ENCODE measurements at regions not wholly inside any gene's neighbourhood (a gene's known extent, or its start where the extent isn't known, plus 50 kb on each side); places are given as distances from the start of the nearest gene placed in this dataset.
A peak's percentile ranks its signal among the peaks of the same experiment; 100 is the strongest.

DNA sequence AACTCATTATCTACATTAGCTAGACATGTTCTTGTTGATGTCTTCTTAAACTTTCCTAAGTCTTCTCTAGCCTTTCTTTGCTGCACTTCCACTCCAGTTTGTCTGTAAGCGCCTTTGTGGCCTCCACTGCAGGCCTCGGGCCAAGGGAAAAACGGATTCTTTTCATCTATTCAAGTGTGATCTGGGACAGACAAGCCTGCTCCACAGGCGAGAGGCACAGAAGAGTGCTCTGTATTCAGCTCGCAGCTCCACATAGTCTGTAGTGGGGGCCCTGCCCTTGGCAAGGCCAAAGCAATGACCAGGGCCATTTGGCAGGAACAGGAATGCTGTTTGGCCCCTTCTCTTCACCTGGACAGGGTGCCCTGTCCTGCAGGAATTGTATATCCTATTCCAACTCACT lies 84.1 kb upstream of the BARX2 start:
- DNase-seq (ENCODE audit: low spot score) = no peak

- no peak for DNase-seq (ENCODE audit: low spot score)
These were observed 84.7 kb upstream of the BARX2 start for GRCh38 chr11:129290966-129291365.

DNA sequence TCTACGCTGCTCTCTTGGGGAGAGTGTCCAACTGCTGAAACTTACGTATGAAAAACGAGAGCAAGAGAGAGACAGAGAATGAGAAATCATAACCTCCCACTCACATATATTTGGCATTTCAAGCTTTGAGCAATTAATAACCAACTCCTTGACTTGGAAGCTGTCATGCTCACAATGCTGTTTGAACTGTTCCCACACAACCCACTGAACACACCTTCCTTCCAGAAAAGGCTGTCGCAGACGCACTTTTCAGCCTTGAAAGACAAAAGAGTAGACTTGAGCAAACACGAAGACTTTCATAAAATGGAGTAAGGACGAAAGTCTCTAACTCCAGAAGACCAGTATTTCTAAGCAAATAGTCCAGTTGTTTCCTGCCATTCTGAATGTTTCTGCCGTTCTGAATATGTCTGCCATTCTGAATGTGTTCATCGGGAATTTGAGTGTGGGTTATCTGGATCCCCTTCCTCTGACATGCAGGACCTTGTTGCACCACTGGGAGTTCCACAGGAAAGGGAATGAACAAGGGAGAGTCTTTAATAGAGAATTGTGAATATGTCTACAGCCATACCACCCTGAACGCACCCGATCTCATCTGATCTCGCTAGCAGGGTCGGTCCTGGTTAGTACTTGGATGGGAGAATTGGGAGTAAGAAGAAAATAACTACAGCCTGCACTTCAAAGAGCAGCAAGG lies 86.2 kb upstream of the BARX2 start:
- DNase-seq (ENCODE audit: low spot score) = no peak

GRCh38 chr11:129287920-129288319 lies 87.7 kb upstream of the BARX2 start:
- DNase-seq (ENCODE audit: low spot score) = no peak

GRCh38 chr11:129286813-129287212 lies 88.8 kb upstream of the BARX2 start:
- DNase-seq (ENCODE audit: low spot score) = no peak

- no peak for DNase-seq (ENCODE audit: low spot score)
These were observed 90.3 kb upstream of the BARX2 start for GRCh38 chr11:129285402-129285786.

GRCh38 chr11:129283141-129283540 lies 91.0 kb upstream of the ARHGAP32 start:
- DNase-seq (ENCODE audit: low spot score) = no peak

DNA sequence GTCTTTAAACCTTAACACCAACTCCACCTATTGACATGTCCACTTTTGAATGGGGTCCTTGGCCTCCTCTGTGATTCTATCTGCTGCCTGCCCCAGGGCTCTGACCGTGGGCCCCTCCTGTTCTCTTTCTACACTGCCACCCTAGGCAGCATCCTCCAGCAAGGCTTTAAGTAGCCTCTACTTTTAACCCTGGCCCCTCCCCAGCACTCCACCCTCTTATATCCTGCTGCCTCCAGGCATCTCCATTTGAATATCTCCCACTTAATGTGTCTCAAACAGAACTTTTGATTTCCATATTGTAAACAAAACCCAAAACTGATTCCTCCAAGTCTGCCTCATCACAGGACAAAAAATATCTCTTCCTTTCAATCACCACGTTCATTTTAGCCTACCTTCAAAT lies 90.5 kb upstream of the ARHGAP32 start:
- no peak for DNase-seq (ENCODE audit: low spot score)

DNA sequence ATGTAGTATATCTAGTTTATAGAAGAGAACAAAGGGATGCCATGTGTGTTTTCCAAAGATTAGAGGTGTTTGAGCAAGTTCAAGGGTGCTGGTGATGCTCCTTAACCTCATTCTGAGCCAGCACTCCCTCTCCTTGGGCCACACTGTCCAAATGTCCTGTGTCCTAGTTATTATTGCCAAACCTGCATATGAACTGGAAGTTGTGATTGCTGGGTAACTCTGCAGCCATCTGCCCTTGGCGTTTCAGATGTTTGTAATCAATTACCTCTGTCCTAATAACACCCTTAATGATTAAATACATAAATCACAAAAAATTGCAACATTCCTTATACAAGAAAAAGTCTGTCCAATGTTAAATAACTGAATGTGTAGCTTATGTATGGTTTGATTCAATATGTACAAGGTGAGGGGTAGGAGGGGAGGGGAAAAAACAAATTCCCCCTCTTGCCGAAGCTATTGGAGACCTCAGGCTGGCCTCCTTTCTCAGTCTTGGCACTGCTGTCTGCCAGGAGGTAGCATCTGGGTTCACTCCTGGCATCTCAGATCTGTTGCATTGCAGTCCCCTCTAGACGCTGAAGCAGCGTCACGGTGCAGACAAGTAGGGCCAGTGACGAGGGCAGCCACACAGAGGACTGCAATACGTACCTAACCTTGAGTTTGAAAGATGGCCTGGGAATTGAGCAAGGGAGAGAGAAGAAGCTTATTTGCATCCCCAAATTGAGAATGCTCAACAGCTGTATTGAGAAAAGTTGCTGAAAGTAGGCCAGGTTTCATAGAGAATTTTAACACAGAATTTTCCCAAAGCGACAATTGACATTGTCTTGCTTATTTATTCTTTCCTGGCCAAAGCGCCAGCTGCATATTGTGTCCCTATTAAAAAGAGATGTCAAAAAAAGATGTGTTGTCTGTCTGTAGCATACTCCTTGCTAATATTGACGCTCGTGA lies 89.6 kb upstream of the ARHGAP32 start:
- no peak for DNase-seq (ENCODE audit: low spot score)

DNA sequence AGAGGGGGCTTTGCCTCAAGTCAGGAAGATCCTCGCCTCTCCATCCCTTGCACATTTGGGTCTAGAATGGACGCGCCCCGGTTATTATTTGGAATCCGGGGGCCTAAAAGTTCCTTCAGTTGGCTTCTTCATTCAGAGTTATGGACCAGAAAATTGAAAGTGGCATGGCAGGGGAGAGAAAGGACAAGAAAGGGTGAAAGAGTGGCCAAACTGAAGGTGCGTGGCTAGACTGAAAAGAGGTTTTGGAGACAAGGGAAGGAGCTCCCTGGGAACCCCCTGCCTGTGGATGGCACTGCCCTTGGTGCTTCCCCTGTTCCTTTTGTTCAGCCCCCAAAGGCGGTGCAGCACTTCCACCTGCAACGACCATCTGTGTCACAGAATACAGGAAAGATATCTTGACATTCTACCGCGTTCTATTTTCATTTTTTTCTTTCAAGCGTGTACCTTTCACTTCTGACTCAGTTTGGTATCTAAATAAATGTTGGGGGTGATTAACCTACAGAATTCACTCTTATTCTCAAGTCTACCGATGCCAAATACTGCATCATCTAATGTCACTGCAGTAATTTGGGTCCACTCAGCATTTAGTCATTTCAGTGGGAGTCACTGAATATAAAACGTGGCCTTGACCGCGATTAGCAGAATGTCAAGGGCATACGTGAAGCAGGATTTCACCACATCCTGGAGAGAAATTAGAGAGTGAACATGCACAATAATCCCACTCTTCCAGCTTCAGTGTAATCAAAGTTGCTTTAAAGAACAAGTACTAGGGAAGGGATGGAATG lies 88.1 kb upstream of the ARHGAP32 start:
- no peak for DNase-seq (ENCODE audit: low spot score)

GRCh38 chr11:129279326-129280026 lies 87.4 kb upstream of the ARHGAP32 start:
- DNase-seq (ENCODE audit: low spot score) = peak; percentile 92

- peak; percentile 35 for DNase-seq (ENCODE audit: low spot score)
These were observed 86.6 kb upstream of the ARHGAP32 start for GRCh38 chr11:129278586-129279319.

DNA sequence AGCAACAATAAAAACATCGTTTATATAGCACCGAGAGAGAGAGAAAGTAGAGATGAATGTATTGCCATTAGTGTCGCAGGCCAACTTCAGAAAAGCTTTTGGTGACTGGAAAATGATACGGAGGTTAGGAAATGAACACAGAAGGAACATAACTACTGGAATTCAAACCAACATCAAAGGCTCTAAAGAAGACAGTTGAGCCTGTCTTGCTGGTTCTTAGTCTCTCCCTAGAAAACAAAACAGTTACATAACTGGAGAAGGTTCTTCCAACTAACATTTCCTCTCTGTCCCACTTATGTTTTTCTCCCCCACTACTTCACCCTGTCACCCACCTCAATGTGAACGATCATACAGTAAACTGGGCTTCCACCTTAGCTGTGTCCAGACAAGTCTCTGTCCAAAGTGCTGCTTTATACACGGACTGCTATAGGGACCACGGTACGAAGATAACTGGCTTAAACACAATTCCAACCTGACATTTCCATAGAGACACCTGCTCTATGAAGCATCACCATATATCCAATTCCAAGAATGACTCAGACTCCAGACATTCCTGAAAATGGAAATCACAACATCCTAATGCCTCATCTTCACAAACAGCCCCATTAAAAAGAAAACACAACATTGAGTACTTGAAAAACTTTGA lies 85.2 kb upstream of the ARHGAP32 start:
- DNase-seq (ENCODE audit: low spot score) = no peak

GRCh38 chr11:129275828-129276227 lies 83.7 kb upstream of the ARHGAP32 start:
- no peak for DNase-seq (ENCODE audit: low spot score)

- DNase-seq (ENCODE audit: low spot score) = no peak
These were observed 82.0 kb upstream of the ARHGAP32 start for GRCh38 chr11:129273944-129274711.

GRCh38 chr11:129273322-129273721 lies 81.2 kb upstream of the ARHGAP32 start:
- DNase-seq (ENCODE audit: low spot score) = no peak

DNA sequence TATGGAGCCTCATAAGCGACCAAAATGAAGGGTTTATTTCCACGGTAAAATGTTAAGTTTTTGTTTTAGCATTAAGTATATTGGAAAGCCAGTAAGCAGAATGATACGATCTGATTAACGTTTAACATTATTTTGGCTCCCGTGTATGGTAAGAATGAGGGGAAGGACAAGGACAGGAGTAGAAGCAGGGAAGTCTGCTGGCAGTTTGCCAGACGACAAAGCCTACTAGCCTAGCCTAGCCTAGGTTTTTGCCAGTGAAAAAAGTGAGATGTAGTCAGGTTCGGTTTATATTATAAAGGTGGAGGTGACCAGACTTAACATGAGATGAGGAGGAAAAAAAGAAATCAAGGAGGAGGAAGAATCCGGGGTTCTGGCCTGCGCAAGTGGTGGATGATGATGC lies 78.9 kb upstream of the ARHGAP32 start:
- no peak for DNase-seq (ENCODE audit: low spot score)

DNA sequence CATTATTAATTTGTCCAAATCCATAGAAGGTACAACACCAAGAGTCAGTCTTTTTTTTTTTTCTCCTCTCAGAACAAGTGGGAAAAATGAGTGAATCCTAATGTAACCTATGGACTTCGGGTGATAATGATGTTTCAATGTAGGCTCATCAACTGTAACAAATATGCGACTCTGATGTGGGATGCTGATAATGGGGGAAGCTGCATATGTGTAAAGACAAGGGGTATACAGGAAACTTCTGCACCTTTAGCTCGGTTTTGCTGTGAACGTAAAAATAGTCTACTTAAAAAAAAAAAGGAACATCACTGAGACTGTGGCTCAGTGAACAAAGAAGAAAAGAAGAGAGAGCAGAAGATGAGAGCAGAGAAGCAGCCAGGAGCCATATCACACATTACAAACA lies 78.3 kb upstream of the ARHGAP32 start:
- no peak for DNase-seq (ENCODE audit: low spot score)

DNA sequence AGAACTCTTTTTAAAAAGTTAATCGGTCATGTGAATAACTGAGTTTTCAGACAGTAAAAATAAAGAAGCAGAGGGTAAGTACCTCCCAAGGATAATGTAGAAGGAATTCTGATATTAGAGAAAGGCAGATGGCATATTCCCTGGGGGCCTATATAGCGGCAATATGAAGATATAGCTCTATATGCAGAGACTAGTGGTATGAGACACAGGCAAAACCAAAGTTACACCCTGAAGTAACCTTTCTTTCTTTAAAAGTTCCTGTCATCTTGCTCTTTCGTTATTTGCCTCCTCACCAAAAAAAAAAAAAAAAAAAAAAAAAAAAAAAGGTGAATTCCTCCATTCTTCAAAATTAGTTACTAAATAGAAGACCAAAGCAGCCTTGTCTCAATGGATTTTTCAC lies 76.2 kb upstream of the ARHGAP32 start:
- DNase-seq (ENCODE audit: low spot score) = no peak

DNA sequence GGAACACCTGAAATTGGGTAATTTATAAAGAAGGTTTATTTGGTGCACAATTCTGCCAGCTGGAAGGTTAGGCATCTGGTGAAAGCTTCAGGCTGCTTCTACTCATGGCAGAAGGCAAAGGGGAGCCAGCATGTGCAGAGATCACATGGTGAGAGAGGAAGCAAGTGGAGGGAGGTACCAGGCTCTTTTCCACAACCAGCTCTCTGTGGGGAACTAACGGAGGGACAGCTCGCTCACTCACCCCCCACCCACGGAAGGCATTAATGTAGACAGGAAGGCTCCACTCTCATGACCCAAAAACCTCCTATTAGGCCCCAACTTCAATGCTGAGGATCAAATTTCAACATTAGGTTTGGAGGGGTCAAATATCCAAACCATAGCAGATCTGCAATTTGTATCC lies 75.6 kb upstream of the ARHGAP32 start:
- no peak for DNase-seq (ENCODE audit: low spot score)
